HL-60 (cell line): ENCODE measurements at regions not wholly inside any gene's neighbourhood (a gene's known extent, or its start where the extent isn't known, plus 50 kb on each side); places are given as distances from the start of the nearest gene placed in this dataset.

ENCODE experiments used
- GABPA ChIP-seq: IDR thresholded peaks from 2 replicates; pipeline ENCODE4 v1.6.1; 2012; ENCODE audit warnings: low read depth
- POLR2AphosphoS5 ChIP-seq: IDR thresholded peaks from 2 replicates; pipeline ENCODE4 v1.6.1; 2012; ENCODE audit warnings: low read depth
- TF ChIP-seq, protein P1 (sequence below): IDR thresholded peaks from one replicate; pipeline ENCODE4 v1.5.1; 2011; ENCODE audit warnings: low read length, control low read depth, inconsistent platforms; ENCODE audit not compliant: insufficient read depth

- TF ChIP-seq, protein P1, sequence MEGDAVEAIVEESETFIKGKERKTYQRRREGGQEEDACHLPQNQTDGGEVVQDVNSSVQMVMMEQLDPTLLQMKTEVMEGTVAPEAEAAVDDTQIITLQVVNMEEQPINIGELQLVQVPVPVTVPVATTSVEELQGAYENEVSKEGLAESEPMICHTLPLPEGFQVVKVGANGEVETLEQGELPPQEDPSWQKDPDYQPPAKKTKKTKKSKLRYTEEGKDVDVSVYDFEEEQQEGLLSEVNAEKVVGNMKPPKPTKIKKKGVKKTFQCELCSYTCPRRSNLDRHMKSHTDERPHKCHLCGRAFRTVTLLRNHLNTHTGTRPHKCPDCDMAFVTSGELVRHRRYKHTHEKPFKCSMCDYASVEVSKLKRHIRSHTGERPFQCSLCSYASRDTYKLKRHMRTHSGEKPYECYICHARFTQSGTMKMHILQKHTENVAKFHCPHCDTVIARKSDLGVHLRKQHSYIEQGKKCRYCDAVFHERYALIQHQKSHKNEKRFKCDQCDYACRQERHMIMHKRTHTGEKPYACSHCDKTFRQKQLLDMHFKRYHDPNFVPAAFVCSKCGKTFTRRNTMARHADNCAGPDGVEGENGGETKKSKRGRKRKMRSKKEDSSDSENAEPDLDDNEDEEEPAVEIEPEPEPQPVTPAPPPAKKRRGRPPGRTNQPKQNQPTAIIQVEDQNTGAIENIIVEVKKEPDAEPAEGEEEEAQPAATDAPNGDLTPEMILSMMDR, result no peak
- no peak for TF ChIP-seq POLR2AphosphoS5
- TF ChIP-seq GABPA, result no peak
Measured at GRCh38 chr1:87201768-87202167, 126.9 kb upstream of the LMO4 start.
